ENCODE measurements at regions not wholly inside any gene's neighbourhood (a gene's known extent, or its start where the extent isn't known, plus 50 kb on each side); places are given as distances from the start of the nearest gene placed in this dataset.
"Not testable (repeated sequence)": the region's sequence is repeated elsewhere in the genome, so short reads cannot be mapped to it uniquely, and the experiment has no call there.

GRCh38 chr15:91356083-91356482 lies 256.0 kb downstream of the SV2B start:
- TF ChIP-seq CTCF (IDR thresholded peaks at IDR 0.05; ENCODE audit: insufficient read depth, low read length), result no peak
- DNase-seq (ENCODE audit: low read depth), result no peak
- no peak overlapping the region for H3K4me3 ChIP-seq (ENCODE audit: low read depth, low read length)

- TF ChIP-seq CTCF (IDR thresholded peaks at IDR 0.05; ENCODE audit: insufficient read depth, low read length), result no peak
- no peak for DNase-seq (ENCODE audit: low read depth)
- no peak overlapping the region for H3K4me3 ChIP-seq (ENCODE audit: low read depth, low read length)
These were observed 257.0 kb downstream of the SV2B start for GRCh38 chr15:91357011-91357410.

- TF ChIP-seq CTCF (IDR thresholded peaks at IDR 0.05; ENCODE audit: insufficient read depth, low read length), result no peak
- no peak overlapping the region for H3K4me3 ChIP-seq (ENCODE audit: low read depth, low read length)
- DNase-seq (ENCODE audit: low read depth), result no peak
These were observed 257.4 kb downstream of the SV2B start for GRCh38 chr15:91357486-91357885.

GRCh38 chr15:91358405-91358804 lies 258.3 kb downstream of the SV2B start:
- no peak for DNase-seq (ENCODE audit: low read depth)
- no peak for TF ChIP-seq CTCF (IDR thresholded peaks at IDR 0.05; ENCODE audit: insufficient read depth, low read length)
- no peak overlapping the region for H3K4me3 ChIP-seq (ENCODE audit: low read depth, low read length)

GRCh38 chr15:91361696-91362095 lies 261.6 kb downstream of the SV2B start:
- DNase-seq (ENCODE audit: low read depth); H3K4me3 ChIP-seq (ENCODE audit: low read depth, low read length): not testable (repeated sequence)

- no peak for DNase-seq (ENCODE audit: low read depth)
- no peak for TF ChIP-seq CTCF (IDR thresholded peaks at IDR 0.05; ENCODE audit: insufficient read depth, low read length)
- H3K4me3 ChIP-seq (ENCODE audit: low read depth, low read length), result no peak overlapping the region
These were observed 266.1 kb downstream of the SV2B start for GRCh38 chr15:91366111-91366510.

- DNase-seq (ENCODE audit: low read depth), result no peak
- no peak for TF ChIP-seq CTCF (IDR thresholded peaks at IDR 0.05; ENCODE audit: insufficient read depth, low read length)
- H3K4me3 ChIP-seq (ENCODE audit: low read depth, low read length), result no peak overlapping the region
These were observed 268.6 kb downstream of the SV2B start for GRCh38 chr15:91368611-91369010.
